ENCODE measurements at regions not wholly inside any gene's neighbourhood (a gene's known extent, or its start where the extent isn't known, plus 50 kb on each side); places are given as distances from the start of the nearest gene placed in this dataset.
"Not testable (repeated sequence)": the region's sequence is repeated elsewhere in the genome, so short reads cannot be mapped to it uniquely, and the experiment has no call there.

DNA sequence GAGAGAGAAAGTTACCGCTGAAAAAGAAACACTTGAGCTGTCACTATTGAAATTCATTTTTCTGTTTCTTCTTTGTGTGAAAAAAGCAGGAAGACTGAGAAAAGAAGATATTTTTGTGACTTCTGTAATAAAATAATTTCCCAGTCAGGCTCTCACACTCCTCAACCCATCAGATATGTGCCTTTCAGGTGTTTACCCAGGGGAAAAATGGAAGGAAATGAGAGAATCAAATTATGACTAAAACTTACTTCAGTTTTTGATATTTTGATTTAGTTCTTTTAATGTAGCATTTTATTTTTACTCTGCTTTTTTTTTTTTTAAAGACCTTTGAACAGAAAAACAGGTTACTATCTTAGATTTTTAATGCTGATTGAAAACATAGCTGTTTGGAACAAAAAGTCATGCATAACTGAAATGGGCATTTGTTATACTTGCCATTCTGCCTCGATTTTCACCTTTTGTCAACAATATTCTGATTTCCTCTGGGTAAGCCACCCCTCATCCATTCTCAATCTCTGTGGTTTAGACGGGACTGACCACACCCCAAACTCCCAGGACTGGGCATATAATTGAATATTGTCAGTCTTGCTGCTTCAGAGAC lies 133.2 kb upstream of the KRR1 start:
- Histone ChIP-seq H3K79me2 (replicated peaks; ENCODE audit: insufficient read depth, low read length) (no peaks in the 10 kb centered on the region), H3F3A (ENCODE audit: insufficient read depth, low read length, poor library complexity, severe bottlenecking) (no peaks in the 10 kb centered on the region), H3K4me3 (ENCODE audit: low read length) (no peak overlapping the region), H3K27ac (ENCODE audit: low read length) (no peak overlapping the region), H4K20me1 (ENCODE audit: insufficient read depth) (no peaks in the 10 kb centered on the region), H3K9ac (ENCODE audit: low read length) (no peak overlapping the region), H3K27me3 (ENCODE audit: insufficient read depth, low read depth, low read length) (no peaks in the 10 kb centered on the region), H2AFZ (ENCODE audit: low read depth, low read length) (no peak overlapping the region), H3K9me2 (ENCODE audit: insufficient read depth, low read length) (no peaks in the 10 kb centered on the region), H3K9me3 (ENCODE audit: low read length) (no peaks in the 10 kb centered on the region), H3K4me2 (ENCODE audit: low read length) (no peak overlapping the region), H3K36me3 (ENCODE audit: insufficient read depth, low read length) (no peaks in the 10 kb centered on the region)
- TF ChIP-seq EZH2 (IDR thresholded peaks at IDR 0.05; ENCODE audit: borderline replicate concordance, insufficient read depth, low read length, poor library complexity, severe bottlenecking): no peak
- TF ChIP-seq REST (IDR thresholded peaks at IDR 0.05; ENCODE audit: borderline replicate concordance): no peak
- no peak for TF ChIP-seq EP300 (conservative IDR thresholded peaks at IDR 0.05; ENCODE audit: poor library complexity, severe bottlenecking)
- TF ChIP-seq MXI1 (conservative IDR thresholded peaks at IDR 0.05; ENCODE audit: poor library complexity, severe bottlenecking): no peak
- TF ChIP-seq TAF1 (IDR thresholded peaks at IDR 0.05; ENCODE audit: low read depth): no peak
- no peak for TF ChIP-seq POLR2AphosphoS5 (IDR thresholded peaks at IDR 0.05)
- no peak for TF ChIP-seq RAD21 (conservative IDR thresholded peaks at IDR 0.05)
- no peak for TF ChIP-seq CTCF (IDR thresholded peaks at IDR 0.05; ENCODE audit: poor library complexity, severe bottlenecking)
- no peak for TF ChIP-seq SMC3 (conservative IDR thresholded peaks at IDR 0.05; ENCODE audit: poor library complexity)

- not testable (repeated sequence) for H3K9ac ChIP-seq (ENCODE audit: low read length); H3K4me2 ChIP-seq (ENCODE audit: low read length); H3K9me3 ChIP-seq (ENCODE audit: low read length); H3K27me3 ChIP-seq (ENCODE audit: insufficient read depth, low read depth, low read length); H3K9me2 ChIP-seq (ENCODE audit: insufficient read depth, low read length); H4K20me1 ChIP-seq (ENCODE audit: insufficient read depth); H3K79me2 ChIP-seq (replicated peaks; ENCODE audit: insufficient read depth, low read length); H3K27ac ChIP-seq (ENCODE audit: low read length); H3F3A ChIP-seq (ENCODE audit: insufficient read depth, low read length, poor library complexity, severe bottlenecking); H3K36me3 ChIP-seq (ENCODE audit: insufficient read depth, low read length); H3K4me3 ChIP-seq (ENCODE audit: low read length); H2AFZ ChIP-seq (ENCODE audit: low read depth, low read length)
Observed at GRCh38 chr12:75643119-75643518, 131.7 kb upstream of the KRR1 start.

- H3K9me3 ChIP-seq (ENCODE audit: low read length): no peaks in the 10 kb centered on the region
- no peaks in the 10 kb centered on the region for H3K36me3 ChIP-seq (ENCODE audit: insufficient read depth, low read length)
- H3K9ac ChIP-seq (ENCODE audit: low read length): no peak overlapping the region
- H3K27ac ChIP-seq (ENCODE audit: low read length): no peak overlapping the region
- no peak for TF ChIP-seq RAD21 (conservative IDR thresholded peaks at IDR 0.05)
- no peak for TF ChIP-seq MXI1 (conservative IDR thresholded peaks at IDR 0.05; ENCODE audit: poor library complexity, severe bottlenecking)
- no peak for TF ChIP-seq TAF1 (IDR thresholded peaks at IDR 0.05; ENCODE audit: low read depth)
- TF ChIP-seq EZH2 (IDR thresholded peaks at IDR 0.05; ENCODE audit: borderline replicate concordance, insufficient read depth, low read length, poor library complexity, severe bottlenecking): no peak
- no peak for TF ChIP-seq EP300 (conservative IDR thresholded peaks at IDR 0.05; ENCODE audit: poor library complexity, severe bottlenecking)
- no peak for TF ChIP-seq REST (IDR thresholded peaks at IDR 0.05; ENCODE audit: borderline replicate concordance)
- no peak for TF ChIP-seq SMC3 (conservative IDR thresholded peaks at IDR 0.05; ENCODE audit: poor library complexity)
- TF ChIP-seq POLR2AphosphoS5 (IDR thresholded peaks at IDR 0.05): no peak
- TF ChIP-seq CTCF (IDR thresholded peaks at IDR 0.05; ENCODE audit: poor library complexity, severe bottlenecking): no peak
- H3K4me3 ChIP-seq (ENCODE audit: low read length): no peak overlapping the region
- no peaks in the 10 kb centered on the region for H3K27me3 ChIP-seq (ENCODE audit: insufficient read depth, low read depth, low read length)
- H3K4me2 ChIP-seq (ENCODE audit: low read length): no peak overlapping the region
- no peaks in the 10 kb centered on the region for H3F3A ChIP-seq (ENCODE audit: insufficient read depth, low read length, poor library complexity, severe bottlenecking)
- no peaks in the 10 kb centered on the region for H3K9me2 ChIP-seq (ENCODE audit: insufficient read depth, low read length)
- no peaks in the 10 kb centered on the region for H4K20me1 ChIP-seq (ENCODE audit: insufficient read depth)
- no peaks in the 10 kb centered on the region for H3K79me2 ChIP-seq (replicated peaks; ENCODE audit: insufficient read depth, low read length)
- H2AFZ ChIP-seq (ENCODE audit: low read depth, low read length): no peak overlapping the region
Observed at GRCh38 chr12:75642226-75642625, 130.8 kb upstream of the KRR1 start.

Data from neural cell (in vitro differentiated cells).